ENCODE measurements at regions not wholly inside any gene's neighbourhood (a gene's known extent, or its start where the extent isn't known, plus 50 kb on each side); places are given as distances from the start of the nearest gene placed in this dataset.

DNA sequence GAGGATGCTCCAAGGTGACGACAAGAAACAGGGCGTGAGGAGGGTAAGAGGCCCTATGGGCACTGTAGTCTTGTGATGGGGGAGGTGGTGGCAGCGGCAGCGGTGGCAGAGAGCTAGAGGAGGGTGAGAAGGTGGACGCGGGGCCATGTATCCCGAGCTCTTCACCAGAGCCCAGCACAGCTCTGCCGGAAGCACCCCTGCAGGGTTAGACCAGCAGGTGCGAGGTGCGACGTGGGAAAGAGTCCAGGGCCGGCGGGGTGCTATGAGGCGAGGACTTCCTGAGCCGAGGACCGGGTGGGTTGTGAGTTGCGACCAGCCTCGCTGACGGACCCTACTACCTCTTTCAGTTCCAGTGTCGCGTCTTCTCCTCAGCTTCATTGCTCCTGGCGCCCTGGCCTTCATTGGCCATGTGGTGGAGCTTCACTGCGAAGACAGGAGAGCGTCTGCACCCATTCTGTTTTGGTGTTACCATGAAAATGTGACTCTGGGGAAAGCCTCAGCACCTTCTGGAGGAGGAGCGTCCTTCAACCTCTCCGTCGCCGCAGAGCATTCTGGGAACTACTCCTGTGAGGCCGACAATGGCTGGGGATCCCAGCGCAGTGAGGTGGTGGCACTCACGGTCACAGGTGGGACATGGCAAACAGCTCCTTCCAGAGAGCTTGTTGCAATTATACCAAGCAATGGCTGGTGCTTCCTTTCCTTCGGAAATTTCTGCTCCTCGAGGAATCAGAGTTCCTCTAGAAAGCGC lies 67.9 kb upstream of the KIRREL1 start:
- no peaks in the 10 kb centered on the region; a peak in 1 of 7 replicates for H3K27me3 ChIP-seq (replicated peaks in 1 of 4; ENCODE audit: control insufficient read depth in 3 of 4, extremely low read depth in 1 of 4, insufficient read depth in 3 of 4, low read length in 3 of 4)
- H3K14ac ChIP-seq (ENCODE audit: insufficient read length): no peak overlapping the region
- H4K91ac ChIP-seq (replicated peaks; ENCODE audit: insufficient read length, low read length): no peak overlapping the region
- H3K56ac ChIP-seq (replicated peaks; ENCODE audit: insufficient read length, low read depth, low read length): no peak overlapping the region
- H3K79me2 ChIP-seq (ENCODE audit: control insufficient read depth in 1 of 2, insufficient read depth in 2 of 2, low read length in 2 of 2): no peaks in the 10 kb centered on the region
- H3K4me1 ChIP-seq (replicated peaks in 1 of 4; ENCODE audit: control insufficient read depth in 3 of 4, insufficient read depth in 4 of 4, low read length in 3 of 4): no peaks in the 10 kb centered on the region
- no peak overlapping the region for H3K4me2 ChIP-seq (ENCODE audit: insufficient read depth in 1 of 2, low read depth in 2 of 2, low read length in 2 of 2)
- ChIA-PET CTCF (ENCODE audit: partially characterized antibody) (interaction anchor here (0.6 to 1.4 kb wide), 4 partner anchors 15 to 107 kb away, joined by 3 to 5 read pairs (median 4); no protein-coding TSS in a partner anchor), POLR2A (ENCODE audit: partially characterized antibody) (no interaction called here)
- 91% methylated on average over 29 of the region's 34 CpGs; no CpG with 5 or more reads in 1 of the 2 experiments for WGBS, 2 experiments (ENCODE audit: extremely low coverage in 1 of 2, insufficient coverage in 1 of 2, insufficient read length in 1 of 2, insufficient replicate concordance in 2 of 2, low coverage in 1 of 2, low lambda C conversion rate in 2 of 2, missing lambda C conversion rate in 1 of 2)
- H3K23ac ChIP-seq (ENCODE audit: insufficient read length): no peak overlapping the region
- H3K79me1 ChIP-seq (ENCODE audit: low read depth, low read length): no peaks in the 10 kb centered on the region
- no peak overlapping the region; the same call in 1 of the 2 replicates for H2AFZ ChIP-seq (ENCODE audit: low read length)
- DNase-seq (ENCODE audit: low read depth in 1 of 2, low spot score in 2 of 2) (no peak), FAIRE-seq (no peak)
- no peaks in the 10 kb centered on the region for H3K9me3 ChIP-seq (ENCODE audit: insufficient read depth in 2 of 2, low read depth in 1 of 2, low read length in 1 of 2)
- H4K20me1 ChIP-seq (replicated peaks in 1 of 2; ENCODE audit: control insufficient read depth in 1 of 2, insufficient read depth in 2 of 2, low read length in 2 of 2): no peaks in the 10 kb centered on the region
- no peaks in the 10 kb centered on the region for H3K23me2 ChIP-seq (ENCODE audit: low read depth, low read length)
- H2BK120ac ChIP-seq (replicated peaks; ENCODE audit: low read depth, low read length): no peak overlapping the region
- H2BK5ac ChIP-seq (ENCODE audit: low read depth, low read length): no peak overlapping the region
- no peak overlapping the region for H3K18ac ChIP-seq (ENCODE audit: extremely low read depth, low read length)
- no peaks in the 10 kb centered on the region for H3K36me3 ChIP-seq (ENCODE audit: control insufficient read depth in 2 of 4, insufficient read depth in 4 of 4, low read length in 3 of 4)
- H4K8ac ChIP-seq (ENCODE audit: extremely low read depth, insufficient read depth, low read length): no peak overlapping the region
- H2AK5ac ChIP-seq (ENCODE audit: low read depth, low read length): no peak overlapping the region
- no peak overlapping the region for H2BK20ac ChIP-seq (ENCODE audit: low read length)
- no peak overlapping the region for H3K4ac ChIP-seq (replicated peaks; ENCODE audit: insufficient read length, low read depth, low read length)
- H4K5ac ChIP-seq (ENCODE audit: insufficient read length, low read depth, low read length): no peak overlapping the region
- H3K27ac ChIP-seq (ENCODE audit: low read depth, low read length): no peak overlapping the region
- H2BK15ac ChIP-seq (ENCODE audit: low read length): no peak overlapping the region
- H2BK12ac ChIP-seq (ENCODE audit: low read depth, low read length): no peak overlapping the region
- no peak overlapping the region for H3K4me3 ChIP-seq (ENCODE audit: extremely low read depth in 1 of 4, insufficient read depth in 2 of 4, low read depth in 3 of 4, low read length in 4 of 4)
- H3K9ac ChIP-seq (replicated peaks in 1 of 4; ENCODE audit: extremely low read depth in 1 of 4, low read depth in 3 of 4, low read length in 3 of 4): no peak overlapping the region
- TF ChIP-seq BRCA1 (IDR thresholded peaks at IDR 0.05; ENCODE audit: low read depth, low read length): no peak
- TF ChIP-seq SP1 (IDR thresholded peaks at IDR 0.05; ENCODE audit: low read depth, low read length): no peak
- TF ChIP-seq, protein P1, sequence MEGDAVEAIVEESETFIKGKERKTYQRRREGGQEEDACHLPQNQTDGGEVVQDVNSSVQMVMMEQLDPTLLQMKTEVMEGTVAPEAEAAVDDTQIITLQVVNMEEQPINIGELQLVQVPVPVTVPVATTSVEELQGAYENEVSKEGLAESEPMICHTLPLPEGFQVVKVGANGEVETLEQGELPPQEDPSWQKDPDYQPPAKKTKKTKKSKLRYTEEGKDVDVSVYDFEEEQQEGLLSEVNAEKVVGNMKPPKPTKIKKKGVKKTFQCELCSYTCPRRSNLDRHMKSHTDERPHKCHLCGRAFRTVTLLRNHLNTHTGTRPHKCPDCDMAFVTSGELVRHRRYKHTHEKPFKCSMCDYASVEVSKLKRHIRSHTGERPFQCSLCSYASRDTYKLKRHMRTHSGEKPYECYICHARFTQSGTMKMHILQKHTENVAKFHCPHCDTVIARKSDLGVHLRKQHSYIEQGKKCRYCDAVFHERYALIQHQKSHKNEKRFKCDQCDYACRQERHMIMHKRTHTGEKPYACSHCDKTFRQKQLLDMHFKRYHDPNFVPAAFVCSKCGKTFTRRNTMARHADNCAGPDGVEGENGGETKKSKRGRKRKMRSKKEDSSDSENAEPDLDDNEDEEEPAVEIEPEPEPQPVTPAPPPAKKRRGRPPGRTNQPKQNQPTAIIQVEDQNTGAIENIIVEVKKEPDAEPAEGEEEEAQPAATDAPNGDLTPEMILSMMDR (IDR thresholded peaks at IDR 0.05; ENCODE audit: control extremely low read depth in 1 of 3, insufficient read depth in 1 of 3, low read depth in 1 of 3, low read length in 3 of 3): no peak
- no peak for TF ChIP-seq TCF12 (IDR thresholded peaks at IDR 0.05; ENCODE audit: low read depth, low read length)
- TF ChIP-seq MAFK (IDR thresholded peaks at IDR 0.05; ENCODE audit: low read depth, low read length): no peak
- TF ChIP-seq TBP (IDR thresholded peaks at IDR 0.05; ENCODE audit: low read depth, low read length): no peak
- TF ChIP-seq FOSL1 (IDR thresholded peaks at IDR 0.05; ENCODE audit: insufficient read depth, low read depth, low read length): no peak
- no peak for TF ChIP-seq NANOG (IDR thresholded peaks at IDR 0.05; ENCODE audit: insufficient read depth, low read depth, low read length, poor library complexity, severe bottlenecking)
- TF ChIP-seq SUZ12 (IDR thresholded peaks at IDR 0.05; ENCODE audit: low read length): no peak
- no peak for TF ChIP-seq RFX5 (IDR thresholded peaks at IDR 0.05; ENCODE audit: borderline replicate concordance, low read depth, low read length)
- TF ChIP-seq PHF8 (conservative IDR thresholded peaks at IDR 0.05; ENCODE audit: low read depth, low read length): no peak
